ENCODE measurements at regions not wholly inside any gene's neighbourhood (a gene's known extent, or its start where the extent isn't known, plus 50 kb on each side); places are given as distances from the start of the nearest gene placed in this dataset.
A peak's percentile ranks its signal among the peaks of the same experiment; 100 is the strongest.

DNA sequence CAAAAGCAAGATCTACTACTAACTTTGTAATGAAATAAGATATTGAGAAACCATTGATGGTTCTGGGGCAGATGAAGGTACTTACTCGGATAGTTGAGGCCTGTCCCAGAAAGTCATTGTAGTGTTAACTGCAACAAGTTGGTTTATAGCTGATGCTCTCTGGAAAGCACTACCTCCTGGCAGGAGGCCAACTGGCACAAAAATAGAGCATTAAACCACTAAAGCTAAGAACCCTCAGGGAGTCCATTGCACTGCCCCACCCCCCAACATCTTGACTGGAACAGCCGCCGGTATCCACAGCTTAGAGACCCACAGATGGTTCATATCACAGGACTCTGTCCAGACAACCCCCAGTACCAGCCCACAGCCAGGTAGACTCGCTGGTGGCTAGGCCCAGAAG is 552.5 kb upstream of the CRIM1 start:
- H3K9me3 ChIP-seq, result no peaks in the 10 kb centered on the region
- no peak overlapping the region for H3K4me3 ChIP-seq (ENCODE audit: low read depth, low read length)
- H3K4me1 ChIP-seq, result no peaks in the 10 kb centered on the region
- H3K36me3 ChIP-seq, result no peaks in the 10 kb centered on the region
- peak; percentile 11 for DNase-seq
- TF ChIP-seq, protein P1, sequence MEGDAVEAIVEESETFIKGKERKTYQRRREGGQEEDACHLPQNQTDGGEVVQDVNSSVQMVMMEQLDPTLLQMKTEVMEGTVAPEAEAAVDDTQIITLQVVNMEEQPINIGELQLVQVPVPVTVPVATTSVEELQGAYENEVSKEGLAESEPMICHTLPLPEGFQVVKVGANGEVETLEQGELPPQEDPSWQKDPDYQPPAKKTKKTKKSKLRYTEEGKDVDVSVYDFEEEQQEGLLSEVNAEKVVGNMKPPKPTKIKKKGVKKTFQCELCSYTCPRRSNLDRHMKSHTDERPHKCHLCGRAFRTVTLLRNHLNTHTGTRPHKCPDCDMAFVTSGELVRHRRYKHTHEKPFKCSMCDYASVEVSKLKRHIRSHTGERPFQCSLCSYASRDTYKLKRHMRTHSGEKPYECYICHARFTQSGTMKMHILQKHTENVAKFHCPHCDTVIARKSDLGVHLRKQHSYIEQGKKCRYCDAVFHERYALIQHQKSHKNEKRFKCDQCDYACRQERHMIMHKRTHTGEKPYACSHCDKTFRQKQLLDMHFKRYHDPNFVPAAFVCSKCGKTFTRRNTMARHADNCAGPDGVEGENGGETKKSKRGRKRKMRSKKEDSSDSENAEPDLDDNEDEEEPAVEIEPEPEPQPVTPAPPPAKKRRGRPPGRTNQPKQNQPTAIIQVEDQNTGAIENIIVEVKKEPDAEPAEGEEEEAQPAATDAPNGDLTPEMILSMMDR (IDR thresholded peaks at IDR 0.05; ENCODE audit: low read depth, low read length), result no peak
- H3K27me3 ChIP-seq, result no peaks in the 10 kb centered on the region

DNA sequence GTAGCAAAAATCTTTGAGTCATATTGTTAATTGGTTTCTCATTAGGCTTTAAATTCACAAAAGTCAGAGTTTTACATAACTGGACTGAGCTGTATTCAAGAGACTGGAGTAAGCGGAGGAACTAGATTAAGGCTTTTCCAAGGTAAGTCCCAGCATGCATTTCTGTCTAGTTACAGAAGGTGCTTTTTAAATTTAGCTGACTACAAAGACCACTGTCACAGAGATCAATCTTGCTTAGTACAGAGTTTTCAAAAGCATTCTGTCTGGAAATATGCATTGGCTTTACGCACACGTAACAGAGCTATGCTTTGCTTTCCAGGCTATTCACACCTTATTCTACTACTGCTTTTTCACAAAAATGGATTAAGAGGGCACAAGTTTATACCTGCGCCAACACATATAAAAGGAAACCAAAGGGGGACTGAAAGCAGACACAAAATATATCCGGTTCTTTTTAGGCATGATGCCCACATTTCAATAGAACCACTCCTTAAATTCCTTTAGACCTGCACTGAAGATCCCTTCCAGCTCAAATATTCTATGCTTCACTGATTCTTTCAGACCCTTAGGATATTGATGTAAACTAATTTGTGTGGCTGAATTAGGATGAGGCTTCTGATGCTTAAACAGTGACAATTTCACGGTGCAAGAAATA is 560.7 kb upstream of the CRIM1 start:
- no peak for DNase-seq
- no peaks in the 10 kb centered on the region for H3K27me3 ChIP-seq
- TF ChIP-seq, protein P1 (IDR thresholded peaks at IDR 0.05; ENCODE audit: low read depth, low read length), result no peak
- no peak overlapping the region for H3K4me3 ChIP-seq (ENCODE audit: low read depth, low read length)
- no peaks in the 10 kb centered on the region for H3K9me3 ChIP-seq
- H3K4me1 ChIP-seq, result no peaks in the 10 kb centered on the region
- H3K36me3 ChIP-seq, result no peaks in the 10 kb centered on the region

DNA sequence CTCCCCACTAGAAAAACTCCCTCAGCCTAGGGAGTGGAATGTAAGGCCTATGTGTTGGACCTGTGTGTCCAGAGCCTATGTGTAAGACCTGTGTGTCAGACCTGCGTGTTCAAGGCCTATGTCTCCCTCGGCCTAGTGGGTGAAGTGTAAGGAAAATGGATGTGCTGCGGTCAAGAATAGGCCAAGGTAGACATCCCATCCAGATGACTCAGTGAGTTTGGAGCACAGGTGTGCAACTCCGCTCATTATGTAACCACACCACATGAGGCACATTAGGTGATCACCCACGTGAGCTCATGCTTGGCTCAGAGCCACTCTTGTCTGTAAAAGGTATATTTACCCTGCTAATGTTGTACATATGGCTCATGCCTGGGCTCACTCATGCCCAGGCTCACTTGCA is 565.3 kb upstream of the CRIM1 start:
- DNase-seq, result no peak
- no peak overlapping the region for H3K4me3 ChIP-seq (ENCODE audit: low read depth, low read length)
- no peaks in the 10 kb centered on the region for H3K36me3 ChIP-seq
- no peaks in the 10 kb centered on the region for H3K4me1 ChIP-seq
- H3K27me3 ChIP-seq, result no peaks in the 10 kb centered on the region
- H3K9me3 ChIP-seq, result no peaks in the 10 kb centered on the region
- TF ChIP-seq, protein P1 (IDR thresholded peaks at IDR 0.05; ENCODE audit: low read depth, low read length), result no peak

DNA sequence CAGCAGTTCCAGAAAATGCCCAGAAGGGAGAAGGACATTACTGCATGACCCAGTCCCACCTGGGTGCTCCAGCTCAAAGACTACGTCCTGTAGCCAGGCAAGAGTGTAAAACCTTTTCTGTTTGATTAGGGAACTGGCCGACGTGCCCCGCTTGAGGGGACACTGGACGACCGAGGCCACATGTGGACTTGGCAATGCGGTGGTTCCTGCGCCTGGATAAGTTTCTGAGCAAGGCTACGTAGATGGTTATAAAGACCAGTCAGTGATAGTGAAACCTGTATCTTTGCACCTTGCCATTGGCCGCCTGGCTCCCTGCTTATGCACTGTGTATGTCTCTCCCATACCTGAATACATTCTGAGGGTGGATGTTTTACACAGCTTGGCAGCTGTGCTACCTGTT is 567.0 kb upstream of the CRIM1 start:
- TF ChIP-seq, protein P1 (IDR thresholded peaks at IDR 0.05; ENCODE audit: low read depth, low read length), result no peak
- no peaks in the 10 kb centered on the region for H3K9me3 ChIP-seq
- no peaks in the 10 kb centered on the region for H3K27me3 ChIP-seq
- no peak overlapping the region for H3K4me3 ChIP-seq (ENCODE audit: low read depth, low read length)
- no peaks in the 10 kb centered on the region for H3K4me1 ChIP-seq
- H3K36me3 ChIP-seq, result no peaks in the 10 kb centered on the region
- DNase-seq, result no peak

DNA sequence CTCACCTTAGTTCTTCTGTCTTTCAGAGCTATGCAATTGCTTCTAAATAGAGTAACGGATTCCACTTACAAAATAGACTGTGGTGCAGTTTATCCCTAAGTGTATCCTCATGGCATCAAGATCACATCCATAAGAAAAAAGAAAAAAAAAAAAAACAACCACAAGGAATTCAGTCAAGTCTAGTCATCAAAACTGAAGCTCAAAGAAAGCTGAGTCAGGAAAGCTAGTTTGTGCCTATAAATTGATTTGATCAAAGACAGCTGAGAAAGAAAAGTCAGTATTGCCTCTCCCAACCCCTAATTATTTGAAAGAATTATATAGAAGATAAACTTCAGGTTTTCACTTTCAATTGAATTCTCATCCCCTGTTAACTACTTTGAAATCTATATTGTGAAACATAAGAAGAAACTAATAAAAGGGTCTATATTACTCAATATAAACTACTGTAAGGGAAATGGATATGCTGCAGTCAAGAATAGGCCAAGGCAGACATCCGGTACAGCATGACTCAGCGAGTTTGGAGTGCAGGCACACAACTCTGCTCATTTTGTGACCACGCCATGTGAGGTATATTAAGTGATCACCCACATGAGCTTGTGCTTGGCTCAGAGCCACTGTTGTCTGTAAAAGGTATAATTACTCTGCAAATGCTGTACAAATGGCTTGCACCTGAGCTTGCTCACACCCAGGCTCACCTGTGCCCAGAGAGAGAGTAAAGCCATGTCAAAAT is 568.1 kb upstream of the CRIM1 start:
- Histone ChIP-seq H3K4me3 (ENCODE audit: low read depth, low read length) (no peak overlapping the region), H3K4me1 (no peaks in the 10 kb centered on the region), H3K9me3 (no peaks in the 10 kb centered on the region), H3K36me3 (no peaks in the 10 kb centered on the region), H3K27me3 (no peaks in the 10 kb centered on the region)
- DNase-seq, result no peak
- TF ChIP-seq, protein P1 (IDR thresholded peaks at IDR 0.05; ENCODE audit: low read depth, low read length), result no peak

DNA sequence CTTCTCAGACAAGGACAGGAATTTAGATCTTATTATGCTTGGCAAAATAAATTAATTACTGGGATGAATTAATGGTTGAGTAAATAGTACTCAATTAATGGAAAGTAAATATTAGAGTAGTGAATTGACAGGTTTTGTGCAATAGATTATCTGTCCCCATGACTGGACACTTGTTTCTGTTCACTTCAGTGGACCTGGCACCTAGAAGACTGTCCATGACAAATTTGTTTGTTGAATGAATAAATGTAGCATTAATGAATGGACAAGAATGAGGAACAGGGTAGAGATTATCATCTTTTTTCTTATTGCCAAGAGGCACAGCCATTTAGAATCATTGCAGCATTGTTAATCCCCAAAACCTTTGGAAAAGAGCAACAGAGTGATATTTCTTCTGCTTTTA is 570.0 kb upstream of the CRIM1 start:
- Histone ChIP-seq H3K27me3 (no peaks in the 10 kb centered on the region), H3K4me1 (no peaks in the 10 kb centered on the region), H3K9me3 (no peaks in the 10 kb centered on the region), H3K36me3 (no peaks in the 10 kb centered on the region), H3K4me3 (ENCODE audit: low read depth, low read length) (no peak overlapping the region)
- TF ChIP-seq, protein P1 (IDR thresholded peaks at IDR 0.05; ENCODE audit: low read depth, low read length), result no peak
- no peak for DNase-seq
